Iris pigment epithelial cell (primary cell): ENCODE measurements at regions not wholly inside any gene's neighbourhood (a gene's known extent, or its start where the extent isn't known, plus 50 kb on each side); places are given as distances from the start of the nearest gene placed in this dataset.
"Not testable (repeated sequence)": the region's sequence is repeated elsewhere in the genome, so short reads cannot be mapped to it uniquely, and the experiment has no call there.

Source experiments
- DNase-seq: peaks from one replicate; pipeline ENCODE4 v3.0.0-alpha.2; 2011; ENCODE audit warnings: low read depth

- no peak for DNase-seq
Measured at GRCh38 chr6:109253366-109253765, 128.9 kb downstream of the CD164 start.

GRCh38 chr6:109252261-109253041, 129.8 kb downstream of the CD164 start:
- no peak for DNase-seq

- no peak for DNase-seq
Measured at GRCh38 chr6:109251839-109252238, 130.4 kb downstream of the CD164 start.

GRCh38 chr6:109250544-109251156, 131.6 kb downstream of the CD164 start:
- DNase-seq: not testable (repeated sequence)

- DNase-seq: no peak
Measured at GRCh38 chr6:109243863-109244825, 138.1 kb downstream of the CD164 start.

- DNase-seq: no peak
Measured at GRCh38 chr6:109242925-109243324, 139.3 kb downstream of the CD164 start.

- no peak for DNase-seq
Measured at GRCh38 chr6:109242029-109242428, 140.2 kb downstream of the CD164 start.

- peak; percentile 55 for DNase-seq
Measured at GRCh38 chr6:109241199-109241598, 141.1 kb downstream of the CD164 start.

GRCh38 chr6:109240370-109241084, 141.7 kb downstream of the CD164 start:
- DNase-seq: no peak

GRCh38 chr6:109239651-109240321, 142.5 kb downstream of the CD164 start:
- no peak for DNase-seq

GRCh38 chr6:109239160-109239559, 143.1 kb downstream of the CD164 start:
- no peak for DNase-seq

GRCh38 chr6:109238396-109238795, 143.1 kb downstream of the CEP57L1 start:
- DNase-seq: no peak

- DNase-seq: no peak
Measured at GRCh38 chr6:109237986-109238329, 142.7 kb downstream of the CEP57L1 start.

- DNase-seq: peak; percentile 10
Measured at GRCh38 chr6:109237077-109237985, 142.0 kb downstream of the CEP57L1 start.

GRCh38 chr6:109236115-109237076, 141.1 kb downstream of the CEP57L1 start:
- no peak for DNase-seq

GRCh38 chr6:109235481-109236038, 140.3 kb downstream of the CEP57L1 start:
- DNase-seq: no peak

GRCh38 chr6:109230453-109230852, 135.1 kb downstream of the CEP57L1 start:
- no peak for DNase-seq

- no peak for DNase-seq
Measured at GRCh38 chr6:109229536-109229935, 134.2 kb downstream of the CEP57L1 start.

GRCh38 chr6:109227646-109228045, 132.3 kb downstream of the CEP57L1 start:
- DNase-seq: no peak
